Stimulated activated CD8-positive, alpha-beta memory T cell treated with anti-CD3 and anti-CD28 coated beads, Interleukin-4, amount 100 ng/mL, for 24 hours (primary cell): ENCODE measurements at regions not wholly inside any gene's neighbourhood (a gene's known extent, or its start where the extent isn't known, plus 50 kb on each side); places are given as distances from the start of the nearest gene placed in this dataset.

Experiments used
- DNase-seq: peaks from one replicate; pipeline ENCODE4 v3.0.0-alpha.2; 2020; ENCODE audit warnings: low read depth

GRCh38 chr3:124092811-124093210 lies 100.9 kb upstream of the ROPN1 start:
- no peak for DNase-seq

DNA sequence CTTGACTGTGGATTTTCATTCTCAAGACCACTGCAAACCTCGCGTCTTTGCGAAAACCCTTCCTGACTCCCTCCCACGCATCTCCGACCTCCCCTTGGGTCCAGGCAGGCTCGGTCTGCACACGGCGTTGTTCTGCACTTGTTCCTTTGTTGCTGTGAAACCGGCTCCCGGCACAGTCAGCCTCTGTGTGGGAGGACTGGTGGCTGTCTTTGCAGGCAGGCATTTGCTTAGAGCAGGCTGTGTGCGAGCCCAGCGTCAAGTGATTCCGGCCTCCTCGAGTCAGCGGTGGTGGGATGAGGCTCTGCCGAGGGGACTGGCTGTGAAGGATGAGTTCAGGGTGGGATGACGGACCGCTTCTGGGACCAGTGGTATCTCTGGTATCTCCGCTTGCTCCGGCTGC lies 102.6 kb upstream of the ROPN1 start:
- no peak for DNase-seq

GRCh38 chr3:124097362-124098131 lies 105.6 kb upstream of the ROPN1 start:
- DNase-seq: no peak

- no peak for DNase-seq
These were observed 109.7 kb upstream of the ROPN1 start for GRCh38 chr3:124101643-124102042.

GRCh38 chr3:124107104-124107890 lies 115.4 kb upstream of the ROPN1 start:
- DNase-seq: no peak

DNA sequence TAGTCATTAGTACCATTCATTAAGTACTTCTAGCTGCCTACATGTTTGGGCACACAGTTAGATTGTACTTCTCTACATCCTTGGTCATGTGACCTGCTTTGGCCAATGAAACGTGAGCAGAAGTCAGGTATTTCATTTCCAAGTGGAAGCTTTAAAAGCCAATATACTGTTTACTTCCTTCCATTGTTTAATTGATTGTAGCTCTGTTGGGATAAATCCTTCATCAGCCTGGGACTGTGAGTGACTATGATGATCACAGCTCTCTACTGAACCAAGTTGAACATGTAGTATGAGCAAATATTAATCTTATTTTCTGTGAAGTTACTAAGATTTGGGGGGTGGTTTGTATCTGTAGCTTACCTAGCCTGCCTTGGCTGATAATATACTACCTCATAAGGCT lies 116.5 kb upstream of the ROPN1 start:
- no peak for DNase-seq

DNA sequence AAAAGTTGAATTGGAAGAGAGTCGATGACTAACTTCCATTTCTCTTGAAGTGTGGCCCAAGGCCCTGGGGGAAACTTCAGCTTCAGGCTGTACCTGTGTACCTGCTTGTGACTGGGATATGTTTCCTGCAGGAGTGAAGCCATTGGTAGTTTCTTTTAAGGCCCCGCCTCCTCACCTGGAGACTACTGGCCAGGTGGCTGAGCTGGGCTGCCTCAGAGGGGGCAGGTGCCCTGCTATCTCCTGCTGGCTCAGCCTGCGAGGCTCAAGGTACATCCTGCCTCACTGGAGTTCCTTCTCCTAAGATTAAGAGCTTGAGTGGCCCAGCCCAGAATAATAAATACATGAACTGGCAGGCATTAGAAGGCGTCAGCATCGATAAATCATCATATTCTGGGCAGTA lies 121.6 kb upstream of the ROPN1 start:
- DNase-seq: no peak

- DNase-seq: no peak
These were observed 123.4 kb upstream of the ROPN1 start for GRCh38 chr3:124115279-124115678.

DNA sequence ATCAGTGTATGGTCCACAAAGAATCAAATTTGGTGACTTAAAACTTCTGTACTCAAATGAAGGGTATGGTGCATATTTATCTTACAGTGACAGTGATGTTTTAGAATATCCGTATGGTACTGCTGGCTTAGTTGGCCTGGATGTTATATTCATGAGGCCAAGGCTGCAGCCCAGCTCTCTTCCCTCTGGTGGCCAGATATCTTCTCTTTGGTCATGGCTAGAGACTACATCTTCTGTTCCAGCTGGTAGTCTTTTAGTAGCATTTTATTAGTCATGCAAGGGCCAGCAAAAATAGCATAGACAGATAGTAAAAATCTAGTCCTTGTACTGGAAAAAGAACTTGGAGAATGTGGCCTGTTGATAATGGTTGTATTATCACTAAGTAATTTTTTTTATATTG lies 124.0 kb upstream of the ROPN1 start:
- DNase-seq: no peak

GRCh38 chr3:124116906-124117305 lies 125.0 kb upstream of the ROPN1 start:
- DNase-seq: no peak

DNA sequence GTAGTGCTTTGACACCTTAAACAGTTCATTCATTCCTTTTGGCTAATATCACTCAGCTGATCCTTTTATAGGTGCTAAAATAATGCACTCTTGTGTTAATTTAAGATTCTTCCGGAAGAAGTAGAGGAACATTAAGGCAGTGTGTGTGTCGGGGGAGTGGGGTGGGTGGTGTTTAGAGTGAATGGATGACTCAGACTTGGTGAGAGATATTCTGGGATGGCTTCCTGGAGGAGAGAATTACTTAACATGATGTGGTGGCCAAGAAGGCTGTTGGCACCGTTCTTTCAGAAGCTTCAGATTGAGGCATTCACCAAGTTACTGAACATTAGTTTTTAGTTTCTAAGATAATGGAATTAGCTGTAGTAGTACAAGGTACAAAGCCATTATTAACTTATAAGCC lies 125.6 kb upstream of the ROPN1 start:
- DNase-seq: no peak

DNA sequence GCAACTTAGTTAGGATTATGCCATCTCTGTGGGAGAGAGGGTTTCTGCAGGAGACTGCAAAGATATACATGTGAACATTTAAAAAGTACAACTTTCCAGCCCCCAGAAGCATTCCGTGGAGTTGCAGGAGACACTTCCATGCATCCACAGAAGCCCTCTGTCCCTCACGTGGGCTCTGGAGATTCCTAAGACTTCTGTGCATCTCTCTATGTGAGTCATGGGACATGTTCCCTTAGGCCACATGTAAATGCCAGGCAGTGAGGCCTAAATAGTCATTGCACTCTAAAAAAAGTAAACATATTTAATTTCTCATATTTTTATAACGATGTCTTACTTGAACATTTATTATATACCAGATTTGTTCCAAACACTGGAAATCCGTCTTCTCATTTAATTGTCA lies 126.5 kb upstream of the ROPN1 start:
- no peak for DNase-seq

GRCh38 chr3:124119056-124119716 lies 127.3 kb upstream of the ROPN1 start:
- no peak for DNase-seq

- DNase-seq: no peak
These were observed 129.7 kb upstream of the ROPN1 start for GRCh38 chr3:124121379-124122312.

GRCh38 chr3:124125315-124125714 lies 133.4 kb upstream of the ROPN1 start:
- DNase-seq: no peak

GRCh38 chr3:124126436-124127023 lies 134.6 kb upstream of the ROPN1 start:
- no peak for DNase-seq

GRCh38 chr3:124131158-124131557 lies 139.2 kb upstream of the ROPN1 start:
- DNase-seq: no peak

DNA sequence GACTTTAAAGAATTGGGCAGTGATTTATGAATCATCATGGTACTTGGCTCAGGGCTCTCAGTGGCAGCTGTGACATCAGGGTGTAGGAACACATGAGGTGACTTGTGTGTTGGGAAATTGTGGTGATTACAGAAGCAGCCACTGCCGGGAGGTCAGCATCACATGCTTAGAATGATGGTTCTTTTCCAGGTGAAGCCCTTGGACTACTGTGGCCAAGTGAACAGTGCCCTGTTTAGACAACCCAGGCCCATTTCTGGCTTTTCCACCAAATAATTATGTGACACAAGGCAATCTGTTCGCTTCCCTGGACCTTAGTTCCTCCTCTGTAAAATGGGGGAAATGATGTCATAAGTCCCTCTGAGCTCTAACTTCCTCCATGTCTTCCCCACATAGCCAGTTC lies 139.7 kb upstream of the ROPN1 start:
- no peak for DNase-seq

- no peak for DNase-seq
These were observed 140.9 kb upstream of the ROPN1 start for GRCh38 chr3:124132813-124133212.

DNA sequence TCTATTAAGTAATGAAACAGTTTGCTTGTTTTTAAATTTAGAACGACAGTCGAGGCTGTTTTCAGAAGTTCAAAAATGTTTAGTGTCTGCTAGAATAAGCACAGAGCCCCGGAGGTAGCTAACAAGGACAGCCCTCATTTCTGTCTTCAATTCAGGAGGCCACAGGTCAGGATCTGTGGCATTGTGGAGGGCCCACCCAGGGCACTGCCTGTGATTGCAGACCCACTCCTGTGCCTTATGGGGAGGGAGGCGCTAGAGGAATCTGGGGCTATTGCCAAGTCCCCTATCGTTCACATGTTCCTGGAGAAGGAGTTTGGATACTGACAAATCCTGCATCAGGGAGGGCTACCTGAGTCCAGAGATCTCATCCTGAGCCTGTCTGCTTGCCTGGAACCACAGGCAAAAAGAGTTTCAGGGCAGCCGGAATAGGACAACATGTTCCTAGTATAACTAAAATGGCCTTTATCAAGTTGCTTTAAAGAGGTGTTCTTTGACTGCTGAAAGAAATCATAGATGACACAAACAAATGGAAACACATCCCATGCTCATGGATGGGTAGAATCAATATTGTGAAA lies 141.5 kb upstream of the ROPN1 start:
- no peak for DNase-seq

GRCh38 chr3:124137216-124137615 lies 145.3 kb upstream of the ROPN1 start:
- no peak for DNase-seq
